ENCODE measurements at regions not wholly inside any gene's neighbourhood (a gene's known extent, or its start where the extent isn't known, plus 50 kb on each side); places are given as distances from the start of the nearest gene placed in this dataset.

DNA sequence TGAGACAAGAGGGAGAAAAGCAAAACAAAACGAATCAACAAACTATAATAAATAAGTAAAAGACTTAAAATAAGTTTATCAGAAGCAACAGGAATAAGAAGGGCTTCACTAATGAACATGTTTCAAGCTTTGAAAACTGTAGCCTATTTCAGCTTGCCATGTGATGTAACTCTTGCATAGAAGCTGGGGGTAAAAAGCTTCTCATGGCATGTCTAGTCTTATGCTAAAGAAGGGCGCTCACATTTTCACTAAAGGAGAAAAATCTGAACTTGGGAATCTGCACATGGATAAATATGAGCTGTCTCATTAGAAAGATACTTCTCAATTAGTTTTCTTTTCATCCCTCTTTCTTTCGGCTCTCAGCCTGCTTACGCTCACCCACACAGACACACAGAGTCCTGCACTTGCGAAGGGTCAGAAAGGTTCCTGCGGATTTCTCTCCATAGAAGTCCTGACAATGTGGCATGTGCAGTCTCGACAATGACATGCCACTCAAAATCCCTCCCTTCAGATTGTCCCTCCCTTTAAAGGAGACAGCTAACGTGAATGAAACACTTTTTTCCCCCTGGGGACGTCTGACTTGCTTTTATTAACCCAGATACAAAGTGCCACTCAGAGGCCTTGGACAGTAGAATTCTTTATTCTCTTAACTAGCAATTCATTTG lies 568.9 kb upstream of the NR2F2 start:
- TF ChIP-seq POLR2A (IDR thresholded peaks at IDR 0.05) (no peak), POLR2AphosphoS5 (IDR thresholded peaks at IDR 0.05) (no peak), EP300 (IDR thresholded peaks at IDR 0.05) (no peak)
- TF ChIP-seq, protein P1, sequence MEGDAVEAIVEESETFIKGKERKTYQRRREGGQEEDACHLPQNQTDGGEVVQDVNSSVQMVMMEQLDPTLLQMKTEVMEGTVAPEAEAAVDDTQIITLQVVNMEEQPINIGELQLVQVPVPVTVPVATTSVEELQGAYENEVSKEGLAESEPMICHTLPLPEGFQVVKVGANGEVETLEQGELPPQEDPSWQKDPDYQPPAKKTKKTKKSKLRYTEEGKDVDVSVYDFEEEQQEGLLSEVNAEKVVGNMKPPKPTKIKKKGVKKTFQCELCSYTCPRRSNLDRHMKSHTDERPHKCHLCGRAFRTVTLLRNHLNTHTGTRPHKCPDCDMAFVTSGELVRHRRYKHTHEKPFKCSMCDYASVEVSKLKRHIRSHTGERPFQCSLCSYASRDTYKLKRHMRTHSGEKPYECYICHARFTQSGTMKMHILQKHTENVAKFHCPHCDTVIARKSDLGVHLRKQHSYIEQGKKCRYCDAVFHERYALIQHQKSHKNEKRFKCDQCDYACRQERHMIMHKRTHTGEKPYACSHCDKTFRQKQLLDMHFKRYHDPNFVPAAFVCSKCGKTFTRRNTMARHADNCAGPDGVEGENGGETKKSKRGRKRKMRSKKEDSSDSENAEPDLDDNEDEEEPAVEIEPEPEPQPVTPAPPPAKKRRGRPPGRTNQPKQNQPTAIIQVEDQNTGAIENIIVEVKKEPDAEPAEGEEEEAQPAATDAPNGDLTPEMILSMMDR (IDR thresholded peaks at IDR 0.05), result no peak
- Histone ChIP-seq H3K4me1 (peaks cover 0 to 6% (median 0%) of the 10 kb centered on the region in 4 donors), H3K36me3 (no peaks in the 10 kb centered on the region), H3K27ac (no peak overlapping the region), H3K9me3 (no peaks in the 10 kb centered on the region), H3K4me3 (no peak overlapping the region), H3K27me3 (no peaks in the 10 kb centered on the region)
- intact Hi-C loops (cut with DNase I), result no loop called here
- 59 to 66% methylated on average over 9 of the region's 9 CpGs for WGBS, 2 donors
- DNase-seq, result no peak

DNA sequence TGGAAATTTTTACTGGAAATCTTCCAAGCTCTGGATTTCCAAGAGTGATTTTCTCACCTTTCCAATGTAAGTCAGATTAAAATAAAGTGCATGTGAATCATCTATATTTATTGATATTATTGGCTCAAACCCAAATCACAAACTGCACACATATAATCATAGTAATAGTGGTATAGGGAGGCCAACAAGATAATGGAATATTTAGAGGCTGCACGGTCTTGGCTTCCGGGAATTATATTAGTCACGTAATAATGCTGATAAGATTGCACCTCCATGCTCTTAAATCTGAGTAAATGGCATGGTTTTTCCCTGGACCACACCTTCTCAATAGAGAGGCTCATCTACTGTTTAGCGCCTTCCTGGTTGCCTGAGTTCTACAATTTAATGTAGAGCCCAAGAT lies 567.1 kb upstream of the NR2F2 start:
- Histone ChIP-seq H3K9me3 (no peaks in the 10 kb centered on the region), H3K36me3 (no peaks in the 10 kb centered on the region), H3K4me3 (no peak overlapping the region), H3K27me3 (no peaks in the 10 kb centered on the region), H3K27ac (no peak overlapping the region), H3K4me1 (peaks cover 0 to 4% (median 0%) of the 10 kb centered on the region in 4 donors)
- intact Hi-C loops (cut with DNase I), result no loop called here
- 79 to 89% methylated on average over 4 of the region's 4 CpGs for WGBS, 2 donors
- TF ChIP-seq EP300 (IDR thresholded peaks at IDR 0.05), result no peak
- TF ChIP-seq, protein P1 (IDR thresholded peaks at IDR 0.05), result no peak
- TF ChIP-seq POLR2A (IDR thresholded peaks at IDR 0.05), result no peak
- no peak for TF ChIP-seq POLR2AphosphoS5 (IDR thresholded peaks at IDR 0.05)
- no peak for DNase-seq

DNA sequence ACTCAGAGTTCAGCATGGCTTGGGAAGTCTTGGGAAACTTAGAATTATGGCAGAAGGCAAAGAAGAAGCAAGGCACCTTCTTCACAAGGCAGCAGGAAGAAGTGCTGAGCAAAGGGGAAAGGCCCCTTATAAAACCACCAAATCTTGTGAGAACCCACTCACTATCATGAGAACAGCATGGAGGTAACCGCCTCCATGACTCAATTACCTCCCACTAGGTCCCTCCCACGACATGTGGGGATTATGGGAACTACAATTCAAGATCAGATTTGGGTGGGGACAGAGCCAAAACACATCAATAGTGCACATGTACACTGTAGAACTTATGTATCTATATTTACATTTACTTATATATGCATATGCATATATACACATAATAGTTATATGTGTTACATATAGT lies 565.3 kb upstream of the NR2F2 start:
- no peaks in the 10 kb centered on the region for H3K4me1 ChIP-seq

DNA sequence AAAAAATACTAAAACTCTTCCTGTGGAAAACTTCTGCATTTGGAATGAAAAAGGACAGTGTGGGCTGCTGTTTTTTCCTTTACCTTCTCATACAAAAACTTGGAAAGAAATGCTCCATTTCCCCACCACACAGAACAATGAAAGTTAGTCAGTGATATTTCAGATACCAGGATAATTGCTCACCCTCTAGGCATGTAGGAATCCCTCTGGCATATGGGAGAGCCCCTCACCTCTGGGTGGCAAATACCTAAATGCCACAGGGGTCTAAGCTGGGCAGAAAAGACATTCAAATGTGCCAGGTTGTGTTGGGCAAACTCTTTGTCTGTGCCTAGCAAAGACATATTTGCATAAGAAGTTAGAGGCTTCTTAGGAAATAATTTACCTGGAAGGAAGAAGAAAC lies 560.3 kb upstream of the NR2F2 start:
- Histone ChIP-seq H3K4me1 (no peaks in the 10 kb centered on the region), H3K27ac (no peak overlapping the region), H3K4me3 (no peak overlapping the region), H3K9me3 (no peaks in the 10 kb centered on the region), H3K27me3 (no peaks in the 10 kb centered on the region), H3K36me3 (no peaks in the 10 kb centered on the region)
- no peak for TF ChIP-seq POLR2A (IDR thresholded peaks at IDR 0.05)
- TF ChIP-seq, protein P1 (IDR thresholded peaks at IDR 0.05), result no peak
- no peak for TF ChIP-seq EP300 (IDR thresholded peaks at IDR 0.05)
- TF ChIP-seq POLR2AphosphoS5 (IDR thresholded peaks at IDR 0.05), result no peak
- intact Hi-C loops (cut with DNase I), result no loop called here
- DNase-seq, result no peak

More for the DNA sequence above, 565.3 kb upstream of the NR2F2 start:
- no peak for DNase-seq
- Histone ChIP-seq H3K27ac (no peak overlapping the region), H3K36me3 (no peaks in the 10 kb centered on the region), H3K9me3 (no peaks in the 10 kb centered on the region), H3K27me3 (no peaks in the 10 kb centered on the region), H3K4me3 (no peak overlapping the region)
- intact Hi-C loops (cut with DNase I), result no loop called here
- no peak for TF ChIP-seq POLR2A (IDR thresholded peaks at IDR 0.05)
- TF ChIP-seq EP300 (IDR thresholded peaks at IDR 0.05), result no peak
- no peak for TF ChIP-seq POLR2AphosphoS5 (IDR thresholded peaks at IDR 0.05)
- WGBS, 2 donors, result 54 to 72% methylated on average over 2 of the region's 2 CpGs

DNA sequence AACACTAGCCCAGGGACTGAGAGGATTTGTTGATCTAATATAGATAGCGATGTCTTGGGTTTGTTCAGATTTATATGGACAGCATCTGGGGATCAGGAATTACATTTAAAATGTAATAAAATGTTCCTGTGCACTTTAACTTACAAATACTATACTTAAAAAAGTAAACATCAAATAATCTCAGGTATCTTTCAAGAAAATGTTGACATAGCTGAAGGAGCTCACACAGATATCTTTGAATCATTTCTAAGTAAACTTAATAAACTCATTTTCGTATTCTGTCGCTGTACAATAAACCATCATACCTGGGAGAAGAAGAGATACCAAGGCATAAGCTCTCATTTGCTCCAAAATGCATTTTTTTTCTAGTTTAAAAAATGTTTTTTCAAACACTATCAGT lies 557.5 kb upstream of the NR2F2 start:
- intact Hi-C loops (cut with DNase I), result no loop called here
- Histone ChIP-seq H3K36me3 (no peaks in the 10 kb centered on the region), H3K27ac (no peak overlapping the region), H3K4me3 (no peak overlapping the region), H3K27me3 (no peaks in the 10 kb centered on the region), H3K9me3 (peaks cover 0 to 3% (median 0%) of the 10 kb centered on the region in 4 donors), H3K4me1 (no peaks in the 10 kb centered on the region)
- TF ChIP-seq EP300 (IDR thresholded peaks at IDR 0.05) (no peak), POLR2A (IDR thresholded peaks at IDR 0.05) (no peak), POLR2AphosphoS5 (IDR thresholded peaks at IDR 0.05) (no peak)
- TF ChIP-seq, protein P1 (IDR thresholded peaks at IDR 0.05), result no peak
- WGBS, 2 donors, result 42 to 70% methylated on average over 3 of the region's 3 CpGs
- DNase-seq, result no peak
